Fibroblast of peridontal ligament (primary cell): ENCODE measurements at regions not wholly inside any gene's neighbourhood (a gene's known extent, or its start where the extent isn't known, plus 50 kb on each side); places are given as distances from the start of the nearest gene placed in this dataset.

Source experiments
- DNase-seq: peaks from one replicate; pipeline ENCODE4 v3.0.0-alpha.2; 2010; ENCODE audit errors: extremely low read depth

- no peak for DNase-seq
These were observed 149.7 kb upstream of the FRMD4B start for GRCh38 chr3:69535613-69536012.

- no peak for DNase-seq
These were observed 146.8 kb upstream of the FRMD4B start for GRCh38 chr3:69532547-69533224.

DNA sequence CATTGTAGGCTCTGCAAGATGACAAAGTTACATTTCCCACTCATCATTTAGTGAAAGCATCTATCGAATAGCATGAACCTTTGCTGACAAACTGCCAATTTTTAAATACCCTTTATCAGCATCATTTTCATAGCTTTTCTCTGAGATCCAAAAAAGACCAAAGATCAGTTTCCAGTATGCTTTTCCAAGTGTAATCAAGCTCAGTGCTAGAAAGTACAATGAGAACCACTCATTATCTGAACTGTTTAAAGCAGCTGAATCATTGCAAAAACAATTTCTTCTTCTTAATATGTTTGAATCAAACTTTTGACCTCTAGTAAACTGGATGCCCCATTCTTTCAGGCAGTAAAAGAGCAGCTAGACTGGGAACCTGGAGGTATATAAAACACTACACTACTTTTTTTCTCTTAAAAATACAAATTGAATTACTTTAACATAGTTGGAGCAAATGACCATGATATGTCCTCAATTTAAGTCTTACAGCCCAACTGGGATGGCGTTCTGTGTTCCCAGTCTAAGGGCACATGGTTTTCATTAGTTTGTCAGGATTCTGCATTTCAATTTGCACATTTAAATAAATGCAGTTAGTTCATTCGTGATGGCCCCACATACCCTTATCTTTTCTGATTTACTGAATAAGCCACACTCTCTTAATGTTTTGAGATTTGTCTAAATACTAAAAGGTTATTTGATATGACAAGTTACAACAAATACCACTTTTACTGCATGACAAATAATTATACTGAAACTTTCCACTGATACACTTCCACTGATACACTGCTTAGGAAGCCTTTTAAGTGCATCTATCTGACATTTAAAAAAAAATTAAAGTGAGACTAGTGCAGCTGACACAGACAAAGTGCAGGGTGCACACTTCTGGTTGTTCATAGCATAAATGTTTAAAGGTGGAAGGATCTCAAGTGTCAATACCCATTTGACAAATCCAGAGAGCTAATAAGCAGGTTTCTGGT is 146.0 kb upstream of the FRMD4B start:
- no peak for DNase-seq

DNA sequence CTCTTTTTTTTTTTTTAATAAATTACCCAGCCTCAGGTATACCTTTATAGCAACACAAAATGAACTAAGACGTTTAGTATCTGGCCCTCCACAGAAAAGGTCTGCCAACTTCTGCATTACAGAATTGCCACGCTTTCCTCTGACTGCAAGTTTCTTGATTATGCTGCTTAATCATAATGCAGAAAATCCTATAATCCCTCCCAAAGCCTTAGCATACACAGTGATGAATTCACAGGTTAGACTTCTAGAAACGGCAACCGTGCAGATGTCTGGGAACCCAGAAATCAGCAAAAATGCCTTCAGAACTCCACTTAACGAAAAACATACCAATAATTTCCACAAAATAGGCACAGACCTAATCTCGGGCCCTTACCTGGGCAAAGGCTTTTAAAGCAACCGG is 144.7 kb upstream of the FRMD4B start:
- DNase-seq = no peak

DNA sequence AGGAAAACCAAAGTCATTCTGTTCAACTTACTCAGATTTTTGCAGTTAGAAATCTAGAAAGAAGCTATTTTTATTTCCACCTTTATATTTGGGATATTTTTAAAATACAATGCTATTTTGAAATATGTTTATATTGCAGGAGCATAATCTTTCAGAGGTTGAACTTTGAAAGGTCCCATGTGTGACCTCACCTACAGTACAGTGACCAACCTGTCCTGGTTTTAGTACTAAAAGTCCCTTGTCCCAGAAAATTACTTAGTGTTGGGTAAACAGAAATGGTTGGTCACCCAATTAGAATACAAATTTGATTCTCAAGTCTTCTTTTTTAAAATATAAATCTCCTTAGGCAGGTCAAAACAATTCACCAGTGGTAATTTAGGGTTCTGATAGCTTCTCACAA is 141.6 kb upstream of the FRMD4B start:
- no peak for DNase-seq

GRCh38 chr3:69524816-69525215 is 138.9 kb upstream of the FRMD4B start:
- DNase-seq = no peak

- DNase-seq = no peak
These were observed 135.4 kb upstream of the FRMD4B start for GRCh38 chr3:69521286-69521685.

DNA sequence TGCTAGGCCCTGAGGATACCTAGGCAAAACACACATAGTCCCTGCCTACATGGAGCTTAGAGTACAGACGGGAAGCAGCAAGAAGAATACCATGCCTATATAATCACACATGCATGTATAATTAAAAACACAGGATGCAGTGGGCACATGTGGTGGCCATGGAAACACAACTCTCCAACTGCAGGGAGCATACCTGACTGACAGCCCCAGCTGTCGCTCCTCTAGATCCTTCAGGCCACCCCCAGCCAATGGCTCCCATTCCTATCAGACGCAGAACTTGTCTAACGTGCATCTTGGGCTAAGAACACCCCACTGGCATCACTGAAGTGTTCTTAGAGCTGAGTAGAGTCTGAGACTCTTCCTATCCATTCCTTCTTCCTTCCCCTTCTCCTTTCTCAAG is 125.5 kb upstream of the FRMD4B start:
- DNase-seq = no peak

GRCh38 chr3:69510481-69511030 is 124.7 kb upstream of the FRMD4B start:
- no peak for DNase-seq

DNA sequence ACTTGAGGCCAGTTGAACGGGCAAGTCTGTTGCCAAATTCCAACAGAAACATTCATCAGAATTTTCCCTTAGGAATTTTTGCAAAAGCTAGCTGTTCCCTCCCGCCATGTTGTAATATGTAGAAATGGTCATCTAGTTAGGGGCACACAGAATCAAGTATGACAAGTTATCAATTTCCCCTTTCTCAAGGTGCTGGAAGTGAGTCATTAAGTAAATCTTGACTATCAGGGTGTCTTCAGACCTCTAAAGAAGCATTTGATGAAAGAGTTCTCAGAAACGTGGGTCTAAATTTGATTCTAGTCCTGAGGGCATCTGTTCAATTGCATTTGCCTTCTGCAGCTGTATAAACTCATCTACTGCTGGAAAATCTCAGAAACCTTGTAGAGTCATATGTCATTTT is 123.4 kb upstream of the FRMD4B start:
- DNase-seq = no peak

DNA sequence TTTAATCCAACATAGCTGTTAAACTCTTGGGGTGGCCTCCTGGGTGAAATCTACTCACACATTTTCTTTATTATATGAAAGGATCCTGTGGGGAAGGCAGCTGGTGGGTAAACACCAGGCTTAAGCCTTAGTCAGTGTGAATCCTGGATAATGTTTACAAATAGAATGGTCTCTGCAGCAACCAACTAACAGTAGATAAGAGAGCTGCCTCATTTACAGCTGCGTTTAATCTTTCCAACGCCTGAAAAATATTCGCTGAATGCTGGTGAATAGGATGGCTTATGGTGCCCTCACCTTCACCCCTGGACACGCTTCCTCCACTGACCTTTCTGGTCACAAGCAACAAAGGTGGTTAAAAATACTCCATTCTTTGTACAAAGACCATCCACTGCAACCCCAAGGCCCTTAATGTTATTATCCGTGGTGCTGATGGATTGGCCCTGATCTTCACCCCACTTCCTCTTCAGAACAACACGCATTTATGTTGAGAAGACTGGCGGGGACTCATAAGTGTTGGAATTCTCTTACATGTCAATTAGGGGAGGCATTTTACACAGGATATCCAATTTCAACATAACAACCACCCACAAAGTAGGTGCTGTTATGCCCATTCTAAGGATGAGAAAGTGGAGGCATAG is 120.0 kb upstream of the FRMD4B start:
- no peak for DNase-seq

GRCh38 chr3:69504232-69504631 is 118.3 kb upstream of the FRMD4B start:
- DNase-seq = no peak

DNA sequence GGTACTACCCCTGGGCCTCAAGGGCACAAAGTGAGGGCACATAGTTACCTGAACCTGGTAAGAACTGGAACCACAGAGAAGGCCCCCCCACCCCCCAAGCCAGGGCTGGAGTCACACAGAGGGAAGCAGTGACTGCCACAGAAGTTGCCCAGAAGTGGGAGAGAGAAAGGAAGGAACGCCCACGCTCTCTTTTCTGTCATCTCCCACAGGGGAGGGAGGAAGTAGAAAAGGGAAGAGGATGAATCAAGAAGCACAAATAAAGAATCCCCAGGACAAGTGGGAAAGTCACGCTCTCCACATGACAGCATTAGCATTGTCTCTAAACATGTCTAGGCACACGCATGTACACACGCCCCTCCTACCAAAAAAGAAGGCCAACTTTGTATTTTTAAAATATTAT is 114.7 kb upstream of the FRMD4B start:
- DNase-seq = no peak

DNA sequence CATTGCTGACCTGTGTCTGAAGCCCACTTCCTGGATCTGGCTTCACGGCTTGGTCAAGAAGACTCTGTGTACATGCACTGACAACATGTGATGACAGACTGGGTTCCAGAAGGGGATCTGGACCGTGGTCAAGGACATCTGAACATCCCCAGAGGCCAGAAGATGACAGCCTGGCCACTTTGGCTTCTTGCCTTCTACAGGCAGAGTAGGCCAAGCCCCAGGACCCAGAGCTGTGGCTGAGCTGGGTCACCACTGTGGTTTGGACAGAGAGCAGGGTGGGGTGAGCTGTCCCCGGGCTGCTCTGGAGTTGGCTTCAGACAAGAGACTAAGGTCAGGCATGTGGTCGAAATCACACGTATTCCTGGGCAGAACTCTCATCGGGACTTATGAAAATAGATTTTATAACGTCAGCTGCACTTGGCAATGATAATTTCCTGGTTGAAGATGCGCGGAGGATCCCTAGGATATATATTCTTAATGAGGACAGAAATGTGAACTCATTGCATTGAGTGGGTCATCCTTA is 114.1 kb upstream of the FRMD4B start:
- DNase-seq = no peak

- no peak for DNase-seq
These were observed 113.5 kb upstream of the FRMD4B start for GRCh38 chr3:69499422-69499821.

- DNase-seq = no peak
These were observed 111.0 kb upstream of the FRMD4B start for GRCh38 chr3:69496856-69497255.

DNA sequence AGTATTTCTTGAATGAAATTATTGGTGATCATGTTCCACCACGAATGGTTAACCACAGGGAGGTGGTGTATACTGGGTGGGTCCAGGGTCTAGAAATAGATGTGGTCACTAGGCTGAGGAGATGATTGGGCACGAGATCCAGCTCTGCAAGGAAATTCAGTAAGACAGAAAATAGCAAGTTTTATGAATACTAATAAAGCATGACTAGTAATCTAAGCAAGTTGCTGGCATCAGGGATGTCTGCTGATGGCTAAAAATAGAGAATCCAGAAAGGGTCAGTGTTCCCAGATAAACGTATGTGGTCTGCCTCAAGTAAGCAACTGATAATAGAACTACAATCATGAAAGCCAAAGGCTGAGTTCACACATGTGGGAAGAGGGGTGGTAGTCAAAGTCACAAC is 108.3 kb upstream of the FRMD4B start:
- DNase-seq = no peak

GRCh38 chr3:69493157-69493556 is 107.3 kb upstream of the FRMD4B start:
- no peak for DNase-seq

DNA sequence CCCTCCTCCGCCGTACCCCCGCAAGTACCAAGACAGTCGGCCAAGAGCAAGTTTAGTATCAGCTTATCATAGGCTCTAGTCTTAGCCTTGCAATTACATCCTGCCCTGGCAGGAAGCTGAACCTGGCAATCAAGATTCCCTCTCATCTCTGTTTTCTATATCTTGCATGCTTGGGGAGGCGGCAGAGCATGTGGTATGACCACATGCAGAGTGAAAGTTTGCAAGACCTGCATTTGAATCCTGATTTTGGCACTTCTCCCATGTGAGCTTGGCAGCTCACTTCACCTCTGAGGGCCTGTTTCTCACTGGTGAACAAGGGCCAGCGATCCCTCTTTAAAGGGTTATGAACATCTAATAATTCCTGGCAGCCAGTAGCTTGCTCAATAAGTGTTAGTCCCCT is 106.1 kb upstream of the FRMD4B start:
- no peak for DNase-seq

GRCh38 chr3:69490971-69491370 is 105.1 kb upstream of the FRMD4B start:
- no peak for DNase-seq

DNA sequence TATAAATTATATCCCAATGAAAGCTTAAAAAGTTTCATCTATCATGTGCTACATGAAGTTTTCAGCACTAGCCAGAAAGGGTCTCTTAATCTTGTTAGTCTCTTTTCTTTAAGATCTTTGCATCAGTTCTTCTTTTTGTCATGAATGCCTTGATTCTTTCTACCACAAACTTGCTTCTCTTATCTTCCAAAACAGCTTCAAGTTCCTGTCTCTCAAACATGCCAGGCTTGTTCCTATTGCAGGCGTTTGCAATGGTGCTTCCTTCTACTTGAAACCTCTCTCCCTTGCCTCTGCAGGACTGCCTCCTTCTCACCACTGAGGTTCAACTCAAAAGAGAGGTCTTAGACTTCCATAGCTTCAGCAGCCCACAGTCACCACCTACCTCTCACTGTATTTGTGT is 104.3 kb upstream of the FRMD4B start:
- no peak for DNase-seq

DNA sequence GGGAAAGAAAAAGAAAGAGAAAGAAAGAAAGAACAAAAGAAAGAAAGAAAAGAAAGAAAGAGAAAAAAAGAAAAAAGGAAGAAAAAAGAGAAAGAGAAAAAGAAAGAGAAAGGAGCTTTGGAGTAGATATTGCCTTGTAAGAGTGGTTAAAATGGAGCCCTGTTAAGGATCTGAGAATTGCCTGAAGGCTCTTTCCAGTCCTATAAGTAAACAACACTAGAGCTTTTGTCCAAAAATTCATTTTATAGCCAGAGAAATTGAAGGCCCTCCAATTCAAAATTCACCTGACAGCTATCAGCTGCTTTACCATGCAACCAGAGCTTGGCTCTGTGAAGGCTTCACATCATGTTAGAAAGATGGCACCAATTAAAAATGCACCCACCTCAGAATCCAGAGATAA is 102.1 kb upstream of the FRMD4B start:
- DNase-seq = no peak
